ENCODE measurements at regions not wholly inside any gene's neighbourhood (a gene's known extent, or its start where the extent isn't known, plus 50 kb on each side); places are given as distances from the start of the nearest gene placed in this dataset.
"Not testable (repeated sequence)": the region's sequence is repeated elsewhere in the genome, so short reads cannot be mapped to it uniquely, and the experiment has no call there.

GRCh38 chr3:193970131-193970772, 165.7 kb upstream of the HES1 start:
- H3K36me3 ChIP-seq; DNase-seq; H3K27ac ChIP-seq; intact Hi-C loops (cut with DNase I; ENCODE audit: low total_unique reads); H3K9me3 ChIP-seq; H3K4me3 ChIP-seq; H3K27me3 ChIP-seq (replicated peaks in 1 of 7): not testable (repeated sequence)
- H3K4me1 ChIP-seq: peaks cover 8 to 27% (median 17%) of the 10 kb centered on the region in 6 donors
- 27 to 37% (median 31%) methylated on average over 7 of the region's 7 CpGs for WGBS, 5 donors
- peak in 10 of 11 experiments; percentile 11 to 53 (median 34) for TF ChIP-seq CTCF (IDR thresholded peaks at IDR 0.05 in 8 of 11, conservative IDR thresholded peaks at IDR 0.05 in 3 of 11)

DNA sequence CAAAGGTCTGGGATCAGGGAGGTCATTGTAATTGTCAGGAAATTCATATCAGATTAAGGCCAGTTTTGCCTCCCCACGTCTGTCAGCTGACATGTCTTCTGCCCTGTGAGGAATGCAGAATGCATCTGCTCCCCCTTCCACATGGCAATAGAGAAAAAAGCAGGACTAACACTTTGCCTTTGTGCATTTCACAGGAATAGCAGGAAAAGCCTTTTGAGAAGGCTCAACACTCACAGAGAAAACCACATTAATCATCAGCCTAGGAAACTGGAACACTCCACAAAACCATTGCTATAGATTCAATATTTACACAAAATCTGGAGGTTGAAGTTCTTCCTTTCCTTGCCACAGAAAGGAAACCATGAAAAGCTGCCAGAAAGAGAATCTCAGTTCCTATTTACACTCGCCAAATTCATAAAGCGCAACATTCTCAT, 165.2 kb upstream of the HES1 start:
- peaks cover 8 to 27% (median 17%) of the 10 kb centered on the region in 6 donors for H3K4me1 ChIP-seq
- no peak for DNase-seq
- H3K4me3 ChIP-seq: peak overlapping the region in 1 of 8 donors; percentile 12
- intact Hi-C loops (cut with DNase I; ENCODE audit: low total_unique reads): no loop called here
- TF ChIP-seq POLR2AphosphoS5 (IDR thresholded peaks at IDR 0.05) (no peak), POLR2A (IDR thresholded peaks at IDR 0.05) (no peak), CTCF (IDR thresholded peaks at IDR 0.05 in 8 of 11, conservative IDR thresholded peaks at IDR 0.05 in 3 of 11) (no peak)
- no peak overlapping the region for H3K27ac ChIP-seq
- no peaks in the 10 kb centered on the region for H3K36me3 ChIP-seq
- no peaks in the 10 kb centered on the region for H3K9me3 ChIP-seq
- WGBS, 5 donors: 15 to 50% (median 22%) methylated on average over 3 of the region's 3 CpGs
- peaks cover 0 to 10% (median 0%) of the 10 kb centered on the region in 7 donors for H3K27me3 ChIP-seq (replicated peaks in 1 of 7)

- TF ChIP-seq POLR2AphosphoS5 (IDR thresholded peaks at IDR 0.05) (no peak), POLR2A (IDR thresholded peaks at IDR 0.05) (no peak), CTCF (IDR thresholded peaks at IDR 0.05 in 8 of 11, conservative IDR thresholded peaks at IDR 0.05 in 3 of 11) (no peak)
- H3K4me1 ChIP-seq: peaks cover 8 to 27% (median 17%) of the 10 kb centered on the region in 6 donors
- 24 to 47% (median 34%) methylated on average over 9 of the region's 9 CpGs for WGBS, 5 donors
Measured at GRCh38 chr3:193971261-193971751, 164.6 kb upstream of the HES1 start.

GRCh38 chr3:193971966-193972365, 164.0 kb upstream of the HES1 start:
- peaks cover 0 to 10% (median 0%) of the 10 kb centered on the region in 7 donors for H3K27me3 ChIP-seq (replicated peaks in 1 of 7)
- H3K36me3 ChIP-seq: no peaks in the 10 kb centered on the region
- intact Hi-C loops (cut with DNase I; ENCODE audit: low total_unique reads): no loop called here
- TF ChIP-seq POLR2A (IDR thresholded peaks at IDR 0.05) (no peak), POLR2AphosphoS5 (IDR thresholded peaks at IDR 0.05) (no peak), CTCF (IDR thresholded peaks at IDR 0.05 in 8 of 11, conservative IDR thresholded peaks at IDR 0.05 in 3 of 11) (no peak)
- no peaks in the 10 kb centered on the region for H3K9me3 ChIP-seq
- no peak overlapping the region for H3K4me3 ChIP-seq
- no peak for DNase-seq
- peaks cover 8 to 27% (median 17%) of the 10 kb centered on the region in 6 donors for H3K4me1 ChIP-seq
- 78 to 100% (median 85%) methylated on average over 1 of the region's 1 CpG for WGBS, 5 donors
- H3K27ac ChIP-seq: no peak overlapping the region

More at GRCh38 chr3:193971261-193971751, 164.6 kb upstream of the HES1 start:
- no peak for DNase-seq
- Histone ChIP-seq H3K9me3 (no peaks in the 10 kb centered on the region), H3K36me3 (no peaks in the 10 kb centered on the region), H3K27ac (no peak overlapping the region), H3K27me3 (replicated peaks in 1 of 7) (peaks cover 0 to 10% (median 0%) of the 10 kb centered on the region in 7 donors), H3K4me3 (peak overlapping the region in 1 of 8 donors; percentile 12)
- intact Hi-C loops (cut with DNase I; ENCODE audit: low total_unique reads): no loop called here
